ENCODE measurements at regions not wholly inside any gene's neighbourhood (a gene's known extent, or its start where the extent isn't known, plus 50 kb on each side); places are given as distances from the start of the nearest gene placed in this dataset.

DNA sequence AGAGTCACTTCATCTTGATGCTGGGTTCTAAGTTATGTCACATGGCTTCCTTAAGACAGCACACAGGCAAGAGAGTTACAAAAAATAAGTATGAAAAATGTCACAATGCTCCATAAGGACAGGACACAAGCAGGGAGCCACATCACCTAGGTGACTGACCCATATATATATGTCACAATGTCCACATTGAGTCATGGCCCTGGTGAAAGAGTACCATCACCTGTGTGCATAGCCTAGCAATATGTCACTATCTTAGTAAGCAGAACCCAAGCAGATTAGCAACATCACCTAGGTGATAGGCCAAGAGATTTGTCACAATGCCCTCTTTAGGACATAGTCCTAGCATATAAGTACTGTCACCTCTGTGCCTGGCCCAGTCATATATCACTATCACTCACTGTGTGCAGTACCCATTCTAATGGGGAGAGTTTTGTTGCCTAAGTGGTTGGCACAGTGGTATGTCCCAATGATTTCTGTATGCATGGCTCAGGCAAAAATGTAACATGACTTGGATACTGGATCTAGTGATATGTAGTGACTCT is 1012.0 kb upstream of the AMELY start:
- TF ChIP-seq, protein P1, sequence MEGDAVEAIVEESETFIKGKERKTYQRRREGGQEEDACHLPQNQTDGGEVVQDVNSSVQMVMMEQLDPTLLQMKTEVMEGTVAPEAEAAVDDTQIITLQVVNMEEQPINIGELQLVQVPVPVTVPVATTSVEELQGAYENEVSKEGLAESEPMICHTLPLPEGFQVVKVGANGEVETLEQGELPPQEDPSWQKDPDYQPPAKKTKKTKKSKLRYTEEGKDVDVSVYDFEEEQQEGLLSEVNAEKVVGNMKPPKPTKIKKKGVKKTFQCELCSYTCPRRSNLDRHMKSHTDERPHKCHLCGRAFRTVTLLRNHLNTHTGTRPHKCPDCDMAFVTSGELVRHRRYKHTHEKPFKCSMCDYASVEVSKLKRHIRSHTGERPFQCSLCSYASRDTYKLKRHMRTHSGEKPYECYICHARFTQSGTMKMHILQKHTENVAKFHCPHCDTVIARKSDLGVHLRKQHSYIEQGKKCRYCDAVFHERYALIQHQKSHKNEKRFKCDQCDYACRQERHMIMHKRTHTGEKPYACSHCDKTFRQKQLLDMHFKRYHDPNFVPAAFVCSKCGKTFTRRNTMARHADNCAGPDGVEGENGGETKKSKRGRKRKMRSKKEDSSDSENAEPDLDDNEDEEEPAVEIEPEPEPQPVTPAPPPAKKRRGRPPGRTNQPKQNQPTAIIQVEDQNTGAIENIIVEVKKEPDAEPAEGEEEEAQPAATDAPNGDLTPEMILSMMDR (IDR thresholded peaks at IDR 0.05) = no peak
- no peak for TF ChIP-seq POLR2A (IDR thresholded peaks at IDR 0.05)
